Naive B cell (primary cell): ENCODE measurements at regions not wholly inside any gene's neighbourhood (a gene's known extent, or its start where the extent isn't known, plus 50 kb on each side); places are given as distances from the start of the nearest gene placed in this dataset.
"Not testable (repeated sequence)": the region's sequence is repeated elsewhere in the genome, so short reads cannot be mapped to it uniquely, and the experiment has no call there.

Experiments
- ATAC-seq, 2 donors: fragments of 150-1000 bp; cut with Tn5 transposase; 2 replicates each; pipeline ENCODE4 v1.10.0; 2021; ENCODE audit warnings: low read depth in 2 of 2, mild to moderate bottlenecking in 2 of 2, moderate library complexity in 2 of 2
- DNase-seq: peaks from one replicate; pipeline ENCODE4 v3.0.0; 2022
- H3K27ac Mint-ChIP-seq, 6 donors: one replicate each; pipeline ENCODE4 v1.8.0; 2020 to 2022; ENCODE audit warnings: mild to moderate bottlenecking in 6 of 6, mixed read lengths in 6 of 6, moderate library complexity in 5 of 6, inconsistent platforms in 2 of 6
- H3K27me3 Mint-ChIP-seq, 3 donors: one replicate each; pipeline ENCODE4 v1.8.0; 2021 to 2022; ENCODE audit warnings: mixed read lengths in 3 of 3, mild to moderate bottlenecking in 1 of 3
- H3K36me3 Mint-ChIP-seq, 2 donors: one replicate each; pipeline ENCODE4 v1.8.0; 2020 to 2022; ENCODE audit warnings: mixed read lengths in 2 of 2, inconsistent platforms in 1 of 2, mild to moderate bottlenecking in 1 of 2
- H3K4me1 Mint-ChIP-seq, 3 donors: one replicate each; pipeline ENCODE4 v1.8.0; 2020 to 2022; ENCODE audit warnings: mixed read lengths in 3 of 3, inconsistent platforms in 1 of 3, mild to moderate bottlenecking in 1 of 3, moderate library complexity in 1 of 3
- H3K4me3 Mint-ChIP-seq, 8 donors: one replicate each; pipeline ENCODE4 v1.8.0; 2020 to 2022; ENCODE audit warnings: mild to moderate bottlenecking in 8 of 8, mixed read lengths in 8 of 8, moderate library complexity in 8 of 8, inconsistent platforms in 2 of 8
- H3K9me3 Mint-ChIP-seq, 7 donors: one replicate each; pipeline ENCODE4 v1.8.0; 2020 to 2022; ENCODE audit warnings: mixed read lengths in 7 of 7, mild to moderate bottlenecking in 5 of 7, inconsistent platforms in 2 of 7, moderate library complexity in 1 of 7

DNA sequence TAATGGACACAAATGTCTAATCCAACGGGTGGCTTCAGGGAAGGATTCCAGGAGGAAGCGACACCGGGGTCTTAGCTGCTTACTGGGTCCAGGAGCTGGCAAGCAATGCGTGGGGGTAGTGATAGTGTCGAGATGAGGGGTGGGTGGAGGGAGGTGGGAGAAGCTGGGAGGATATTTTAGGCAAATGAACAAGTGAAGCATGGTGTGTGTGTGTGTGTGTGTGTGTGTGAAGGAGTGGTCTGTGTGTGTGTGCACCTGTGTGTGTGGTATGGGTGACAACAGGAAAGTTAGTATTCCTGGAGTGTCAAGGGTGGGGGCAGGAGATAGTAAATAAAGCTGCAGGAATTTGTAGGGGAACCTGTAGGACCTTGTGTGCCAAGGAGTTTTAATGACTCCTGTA lies 126.9 kb upstream of the ZBED5 start:
- H3K27me3 Mint-ChIP-seq: peaks cover 6 to 12% (median 11%) of the 10 kb centered on the region in 3 donors
- ATAC-seq: no peak

GRCh38 chr11:10984250-10984649 lies 126.4 kb upstream of the ZBED5 start:
- ATAC-seq (no peak), DNase-seq (no peak)
- Mint-ChIP-seq H3K4me1 (peaks cover 27 to 59% (median 48%) of the 10 kb centered on the region in 3 donors), H3K27ac (no peak overlapping the region), H3K27me3 (peaks cover 6 to 11% (median 8%) of the 10 kb centered on the region in 3 donors), H3K4me3 (peak overlapping the region in 1 of 8 donors; percentile 13), H3K36me3 (peaks cover 5 to 11% of the 10 kb centered on the region in 2 donors), H3K9me3 (peaks cover 0 to 9% (median 5%) of the 10 kb centered on the region in 7 donors)

More for the DNA sequence above, 126.9 kb upstream of the ZBED5 start:
- no peak for DNase-seq
- Mint-ChIP-seq H3K9me3 (peaks cover 0 to 9% (median 4%) of the 10 kb centered on the region in 7 donors), H3K4me3 (no peak overlapping the region), H3K27ac (peak overlapping the region in 1 of 6 donors; percentile 1), H3K36me3 (peaks cover 0 to 11% of the 10 kb centered on the region in 2 donors), H3K4me1 (peaks cover 23 to 54% (median 43%) of the 10 kb centered on the region in 3 donors)

DNA sequence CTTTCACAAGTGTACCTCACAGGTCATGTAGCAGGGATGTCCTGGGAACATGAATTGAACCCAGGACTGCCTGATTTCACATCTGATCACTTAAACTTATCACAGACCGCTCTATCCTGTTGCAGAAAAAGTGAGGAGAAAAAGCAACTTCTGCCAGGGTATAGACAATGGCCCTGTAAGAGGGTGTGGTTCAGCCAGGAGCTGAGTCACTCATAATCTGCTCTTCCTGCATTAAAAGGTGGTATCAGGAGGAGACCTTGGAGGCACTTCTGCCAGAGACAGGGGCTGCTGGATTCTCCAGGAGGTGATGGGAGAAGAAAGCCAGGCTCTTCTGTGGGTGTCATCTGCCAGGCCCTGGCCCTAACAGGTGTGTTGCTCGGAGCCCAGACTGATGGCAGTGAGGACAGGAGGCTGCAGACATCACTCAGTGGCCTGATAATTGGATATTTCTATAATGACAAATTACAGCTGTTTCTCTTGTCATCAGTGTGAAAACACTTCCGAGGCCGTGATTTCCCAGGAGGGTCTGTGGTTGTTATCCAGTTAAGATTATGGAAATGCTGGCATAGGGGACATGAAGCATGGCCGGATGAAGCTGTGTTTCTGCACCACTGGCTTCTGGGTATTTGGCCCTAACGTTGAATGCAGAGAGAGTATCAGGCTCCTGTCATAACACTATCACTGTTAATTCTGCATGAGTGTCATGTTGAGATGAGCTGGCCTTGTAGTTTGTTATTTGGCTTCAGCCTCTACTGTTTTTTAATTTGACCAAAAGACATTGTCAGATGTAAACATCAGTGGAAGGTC lies 125.1 kb upstream of the ZBED5 start:
- Mint-ChIP-seq H3K9me3 (peaks cover 0 to 13% (median 4%) of the 10 kb centered on the region in 7 donors), H3K4me1 (peaks cover 41 to 73% (median 61%) of the 10 kb centered on the region in 3 donors), H3K4me3 (peak overlapping the region in 4 of 8 donors; percentile 13 to 44 (median 35)), H3K36me3 (peaks cover 5 to 11% of the 10 kb centered on the region in 2 donors), H3K27ac (peak overlapping the region in 3 of 6 donors; percentile 15 to 92 (median 51)), H3K27me3 (peaks cover 0 to 11% (median 0%) of the 10 kb centered on the region in 3 donors)
- no peak for DNase-seq
- ATAC-seq: no peak

DNA sequence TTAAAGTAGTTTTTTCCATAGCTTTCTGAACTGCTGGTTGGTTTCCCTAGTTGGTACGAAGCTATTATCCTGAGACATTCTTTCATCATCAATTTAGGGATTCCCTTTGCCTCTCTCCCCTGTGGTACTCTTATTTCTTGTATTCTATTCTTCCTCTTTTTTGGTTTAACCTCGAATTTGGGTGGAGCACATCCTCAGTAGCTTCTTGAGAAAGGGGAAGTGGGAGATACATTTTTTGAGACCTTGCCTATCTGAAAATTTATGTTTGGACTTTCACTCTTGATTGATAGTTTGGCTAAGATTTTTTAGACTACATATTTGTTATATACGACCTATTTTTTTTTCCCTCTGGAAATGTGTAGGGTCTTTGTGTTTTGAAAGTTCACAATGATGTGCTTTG lies 121.7 kb upstream of the ZBED5 start:
- ATAC-seq (peak; percentile 95 to 97), DNase-seq (peak; percentile 72)
- peaks cover 5 to 18% of the 10 kb centered on the region in 2 donors for H3K36me3 Mint-ChIP-seq
- peak overlapping the region; percentile 6 to 81 (median 56) for H3K4me3 Mint-ChIP-seq
- peaks cover 0 to 17% (median 4%) of the 10 kb centered on the region in 7 donors for H3K9me3 Mint-ChIP-seq
- H3K4me1 Mint-ChIP-seq: peaks cover 54 to 85% (median 67%) of the 10 kb centered on the region in 3 donors
- no peaks in the 10 kb centered on the region for H3K27me3 Mint-ChIP-seq
- H3K27ac Mint-ChIP-seq: peak overlapping the region in 5 of 6 donors; percentile 0 to 93 (median 74)

DNA sequence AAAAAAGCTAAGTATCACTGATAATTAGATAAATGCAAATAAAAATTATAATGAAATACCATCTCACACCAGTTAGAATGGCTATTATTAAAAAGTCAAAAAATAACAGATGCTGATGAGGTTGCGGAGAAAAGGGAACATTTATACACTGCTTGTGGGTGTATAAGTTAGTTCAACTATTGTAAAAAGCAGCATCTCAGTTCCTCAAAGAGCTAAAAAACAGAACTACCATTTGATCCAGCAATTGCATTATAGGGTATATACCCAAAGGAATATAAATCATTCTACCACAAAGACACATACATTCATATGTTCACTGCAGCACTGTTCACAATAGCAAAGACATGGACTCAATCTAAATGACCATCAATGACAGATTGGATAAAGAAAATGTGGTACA lies 120.3 kb upstream of the ZBED5 start:
- ATAC-seq (peak; percentile 45 to 55), DNase-seq (peak; percentile 31)
- peak overlapping the region in 5 of 6 donors; percentile 17 to 95 (median 62) for H3K27ac Mint-ChIP-seq
- peaks cover 0 to 17% (median 4%) of the 10 kb centered on the region in 7 donors for H3K9me3 Mint-ChIP-seq
- no peaks in the 10 kb centered on the region for H3K27me3 Mint-ChIP-seq
- peaks cover 58 to 75% (median 74%) of the 10 kb centered on the region in 3 donors for H3K4me1 Mint-ChIP-seq
- H3K4me3 Mint-ChIP-seq: peak overlapping the region in 6 of 8 donors; percentile 19 to 80 (median 49)
- peaks cover 5 to 19% of the 10 kb centered on the region in 2 donors for H3K36me3 Mint-ChIP-seq

DNA sequence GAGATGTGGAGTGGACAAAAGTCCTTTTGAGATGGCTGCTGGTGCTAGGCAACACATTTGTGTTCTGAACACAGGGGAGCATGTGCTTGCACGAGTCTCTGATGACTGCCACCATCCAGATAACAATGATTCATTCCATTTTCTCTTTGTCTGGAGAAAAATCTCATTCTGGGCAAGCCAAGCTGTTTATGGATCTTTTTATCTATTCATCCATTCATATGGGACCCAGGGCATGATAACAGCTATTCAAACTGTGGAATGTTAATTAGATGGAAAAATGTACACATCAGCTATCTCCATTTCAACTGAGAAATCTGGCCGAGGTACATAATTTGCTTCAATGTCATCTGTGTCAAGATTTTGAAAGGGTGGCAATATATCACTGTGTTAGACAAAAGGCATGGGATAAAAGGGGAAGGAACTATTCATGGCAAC lies 117.5 kb upstream of the ZBED5 start:
- DNase-seq (no peak), ATAC-seq (no peak)
- no peaks in the 10 kb centered on the region for H3K27me3 Mint-ChIP-seq
- no peak overlapping the region for H3K4me3 Mint-ChIP-seq
- H3K36me3 Mint-ChIP-seq: peaks cover 5 to 8% of the 10 kb centered on the region in 2 donors
- peak overlapping the region in 1 of 6 donors; percentile 23 for H3K27ac Mint-ChIP-seq
- peaks cover 40 to 63% (median 46%) of the 10 kb centered on the region in 3 donors for H3K4me1 Mint-ChIP-seq
- peaks cover 0 to 11% (median 4%) of the 10 kb centered on the region in 7 donors for H3K9me3 Mint-ChIP-seq

DNA sequence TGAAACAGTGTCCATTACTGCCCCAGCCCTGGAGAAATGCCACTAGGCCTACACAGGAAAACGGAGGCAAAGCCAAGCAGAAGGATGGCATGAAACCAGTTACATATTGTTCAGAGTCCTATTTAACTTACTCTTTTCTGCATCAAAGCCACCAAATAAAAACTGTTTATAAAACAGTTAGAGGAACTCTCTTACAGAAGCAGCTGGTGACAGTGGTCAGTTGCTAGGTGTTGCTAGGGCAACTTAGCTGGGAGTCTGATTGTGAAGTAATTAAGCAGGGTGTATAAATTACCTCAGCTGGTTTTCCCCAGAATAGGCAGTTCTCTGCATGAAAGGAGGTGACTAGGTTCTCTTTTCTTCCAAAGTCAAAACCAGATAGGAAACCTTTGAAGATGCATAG lies 115.6 kb upstream of the ZBED5 start:
- Mint-ChIP-seq H3K9me3 (peaks cover 0 to 5% (median 2%) of the 10 kb centered on the region in 7 donors), H3K4me1 (peaks cover 27 to 46% (median 27%) of the 10 kb centered on the region in 3 donors), H3K27ac (peak overlapping the region in 3 of 6 donors; percentile 50 to 60 (median 55)), H3K36me3 (peaks cover 0 to 8% of the 10 kb centered on the region in 2 donors), H3K27me3 (peaks cover 0 to 4% (median 0%) of the 10 kb centered on the region in 3 donors), H3K4me3 (peak overlapping the region in 1 of 8 donors; percentile 45)
- ATAC-seq (peak; percentile 27 to 37), DNase-seq (no peak)

DNA sequence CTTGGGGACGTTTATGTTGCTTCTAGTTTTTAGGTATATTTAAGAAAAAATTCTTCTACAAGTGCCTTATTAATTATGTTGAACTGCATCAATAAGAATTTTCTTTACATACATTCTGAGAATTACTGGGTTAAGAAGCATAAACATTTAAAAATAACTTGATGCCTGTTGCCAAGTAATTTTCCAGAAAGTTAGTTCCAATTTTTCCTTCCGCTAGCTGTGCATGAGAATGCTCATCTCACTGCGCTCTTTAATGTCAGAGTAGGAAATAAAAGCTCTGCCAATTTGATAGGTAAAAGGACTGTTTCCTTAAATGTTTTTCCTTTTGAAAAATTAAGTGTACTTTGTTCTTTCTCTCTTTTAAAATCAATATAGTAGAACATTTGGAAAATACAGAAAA lies 113.1 kb upstream of the ZBED5 start:
- peaks cover 2 to 24% (median 7%) of the 10 kb centered on the region in 3 donors for H3K4me1 Mint-ChIP-seq
- H3K9me3 Mint-ChIP-seq: peaks cover 0 to 6% (median 4%) of the 10 kb centered on the region in 7 donors
- H3K36me3 Mint-ChIP-seq: peaks cover 0 to 8% of the 10 kb centered on the region in 2 donors
- H3K27me3 Mint-ChIP-seq: peaks cover 0 to 4% (median 0%) of the 10 kb centered on the region in 3 donors
- no peak overlapping the region for H3K4me3 Mint-ChIP-seq
- DNase-seq (no peak), ATAC-seq (no peak)
- H3K27ac Mint-ChIP-seq: no peak overlapping the region

DNA sequence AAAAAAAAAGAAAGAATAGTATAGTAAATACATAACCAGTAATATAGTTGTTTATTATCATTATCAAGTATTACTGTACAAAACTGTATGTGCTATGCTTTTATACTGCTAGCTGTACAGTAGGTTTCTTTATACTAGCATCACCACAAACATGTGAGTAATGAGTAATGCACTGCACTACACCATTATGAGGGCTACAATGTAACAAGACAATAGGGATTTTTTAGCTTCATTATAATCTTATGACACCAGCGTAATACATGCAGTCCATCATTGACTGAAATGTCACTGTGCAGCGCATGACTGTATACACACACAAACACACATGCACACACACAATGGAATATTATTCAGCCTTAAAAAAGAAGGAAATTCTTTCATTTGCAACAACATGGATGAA lies 111.5 kb upstream of the ZBED5 start:
- DNase-seq: no peak
- H3K36me3 Mint-ChIP-seq: peaks cover 8 to 12% of the 10 kb centered on the region in 2 donors
- peaks cover 0 to 19% (median 5%) of the 10 kb centered on the region in 3 donors for H3K4me1 Mint-ChIP-seq
- no peak overlapping the region for H3K27ac Mint-ChIP-seq
- H3K4me3 Mint-ChIP-seq: no peak overlapping the region
- peaks cover 8 to 17% (median 14%) of the 10 kb centered on the region in 7 donors for H3K9me3 Mint-ChIP-seq
- H3K27me3 Mint-ChIP-seq: peaks cover 0 to 8% (median 4%) of the 10 kb centered on the region in 3 donors
- ATAC-seq: no peak

DNA sequence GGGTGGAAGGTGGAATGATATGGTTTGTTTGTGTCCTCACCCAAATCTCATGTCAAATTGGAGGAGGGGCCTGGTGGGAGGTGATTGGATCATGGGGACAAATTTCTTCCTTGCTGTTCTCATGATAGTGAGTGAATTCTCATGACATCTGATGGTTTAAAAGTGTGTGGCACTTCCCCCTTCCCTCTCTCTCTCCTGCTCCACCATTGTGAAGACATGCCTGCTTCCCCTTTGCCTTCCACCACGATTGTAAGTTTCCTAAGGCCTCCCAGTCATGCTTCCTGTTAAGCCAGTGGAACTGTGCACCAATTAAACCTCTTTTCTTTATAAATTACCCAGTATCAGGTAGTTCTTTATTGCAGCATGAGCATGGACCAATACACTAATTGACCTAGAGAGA lies 99.0 kb upstream of the ZBED5 start:
- Mint-ChIP-seq H3K27me3 (peaks cover 9 to 52% (median 50%) of the 10 kb centered on the region in 3 donors), H3K4me3 (peak overlapping the region in 2 of 8 donors; percentile 40 to 50), H3K9me3 (peaks cover 4 to 36% (median 18%) of the 10 kb centered on the region in 7 donors), H3K4me1 (peaks cover 5 to 15% (median 12%) of the 10 kb centered on the region in 3 donors), H3K36me3 (peaks cover 21 to 29% of the 10 kb centered on the region in 2 donors)
- DNase-seq, H3K27ac Mint-ChIP-seq, ATAC-seq: not testable (repeated sequence)

- DNase-seq (no peak), ATAC-seq (no peak)
- Mint-ChIP-seq H3K4me3 (no peak overlapping the region), H3K9me3 (peaks cover 4 to 36% (median 18%) of the 10 kb centered on the region in 7 donors), H3K27ac (no peak overlapping the region), H3K27me3 (peaks cover 9 to 54% (median 54%) of the 10 kb centered on the region in 3 donors), H3K4me1 (peaks cover 5 to 15% (median 12%) of the 10 kb centered on the region in 3 donors), H3K36me3 (peaks cover 21 to 29% of the 10 kb centered on the region in 2 donors)
These were observed 97.8 kb upstream of the ZBED5 start for GRCh38 chr11:10955616-10956015.

- H3K9me3 Mint-ChIP-seq: peaks cover 1 to 38% (median 16%) of the 10 kb centered on the region in 7 donors
- peaks cover 5 to 15% (median 12%) of the 10 kb centered on the region in 3 donors for H3K4me1 Mint-ChIP-seq
- no peak overlapping the region for H3K4me3 Mint-ChIP-seq
- ATAC-seq (no peak), DNase-seq (no peak)
- H3K27me3 Mint-ChIP-seq: peaks cover 9 to 55% (median 54%) of the 10 kb centered on the region in 3 donors
- H3K27ac Mint-ChIP-seq: no peak overlapping the region
- H3K36me3 Mint-ChIP-seq: peaks cover 16 to 21% of the 10 kb centered on the region in 2 donors
These were observed 96.3 kb upstream of the ZBED5 start for GRCh38 chr11:10954184-10954583.

DNA sequence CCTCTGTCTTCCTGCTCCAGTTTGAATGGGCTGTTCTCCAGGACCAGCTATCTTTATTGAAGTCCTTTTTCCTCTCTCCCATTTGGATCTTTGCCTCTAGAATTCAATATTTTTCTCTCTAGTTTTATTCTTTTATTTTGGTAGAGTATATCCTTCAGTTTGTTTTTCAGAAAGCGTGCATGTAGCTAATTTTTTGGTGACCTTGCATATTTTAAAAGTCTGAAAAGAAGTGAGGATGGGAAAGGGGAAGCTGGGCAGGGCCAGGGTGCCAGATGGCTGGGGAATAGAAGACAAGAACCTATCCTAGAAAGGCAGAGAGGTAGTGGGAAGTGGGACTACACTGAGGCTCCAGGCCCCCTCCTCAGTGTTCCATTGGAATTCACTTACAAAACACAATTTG lies 95.0 kb upstream of the ZBED5 start:
- Mint-ChIP-seq H3K27me3 (peaks cover 9 to 65% (median 49%) of the 10 kb centered on the region in 3 donors), H3K4me3 (no peak overlapping the region), H3K36me3 (peaks cover 8 to 21% of the 10 kb centered on the region in 2 donors), H3K27ac (peak overlapping the region in 2 of 6 donors; percentile 5 to 32), H3K4me1 (peaks cover 5 to 15% (median 12%) of the 10 kb centered on the region in 3 donors), H3K9me3 (peaks cover 0 to 29% (median 10%) of the 10 kb centered on the region in 7 donors)
- ATAC-seq (no peak), DNase-seq (no peak)
